ENCODE measurements at regions not wholly inside any gene's neighbourhood (a gene's known extent, or its start where the extent isn't known, plus 50 kb on each side); places are given as distances from the start of the nearest gene placed in this dataset.

- TF ChIP-seq EZH2phosphoT487 (IDR thresholded peaks at IDR 0.05; ENCODE audit: borderline replicate concordance, low read length), result no peak
- TF ChIP-seq CTCF (IDR thresholded peaks at IDR 0.05; ENCODE audit: low read depth, low read length, poor library complexity, severe bottlenecking), result no peak
Observed at GRCh38 chr10:8260645-8261044, 206.2 kb downstream of the GATA3 start.

Measured in DOHH2 (cell line).